HL-60/S4 treated with phorbol 12-myristate 13-acetate at 8.2 ng/mL for 4 days and 3 days (cell line): ENCODE measurements at regions not wholly inside any gene's neighbourhood (a gene's known extent, or its start where the extent isn't known, plus 50 kb on each side); places are given as distances from the start of the nearest gene placed in this dataset.

Experiments
- in situ Hi-C: fragments of 300-500 bp; cut with MboI; formaldehyde crosslinking; loops from 2 replicates; pipeline ENCODE4 v1.15.0; 2022; ENCODE audit warnings: low sequenced_read_pairs

GRCh38 chr6:169940481-169941271 lies 189.3 kb downstream of the ERMARD start:
- in situ Hi-C loops, result no loop called here

DNA sequence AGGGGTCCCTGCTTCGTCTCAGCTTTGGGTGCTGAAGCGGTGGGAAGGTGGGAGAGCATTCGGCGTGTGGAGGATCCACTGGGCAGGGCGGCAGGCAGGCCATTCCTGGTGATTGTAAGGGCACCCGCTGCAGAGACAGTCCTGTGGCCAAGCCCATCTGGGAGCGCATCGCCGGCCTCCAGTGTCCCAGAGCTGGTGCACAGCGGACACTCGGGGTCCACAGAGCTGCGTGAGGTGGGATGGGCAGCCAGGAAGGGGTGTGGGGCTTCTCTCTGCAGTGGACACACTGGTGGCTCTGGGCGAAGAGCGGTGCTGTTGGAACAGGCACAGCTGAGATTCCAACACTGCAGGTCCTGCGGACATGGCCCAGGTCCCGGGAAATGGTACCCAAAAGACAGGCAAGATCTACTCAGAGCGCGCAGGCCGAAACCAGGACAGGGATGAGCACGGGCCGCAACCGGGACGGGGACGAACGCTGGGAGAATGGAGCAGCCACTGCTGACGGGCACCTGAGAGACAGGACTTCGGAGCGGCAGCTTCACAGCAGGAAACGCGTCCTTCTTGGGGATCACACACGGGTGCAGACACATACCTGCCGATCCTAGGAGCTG lies 188.2 kb downstream of the ERMARD start:
- in situ Hi-C loops, result no loop called here

- in situ Hi-C loops, result no loop called here
These were observed 187.3 kb downstream of the ERMARD start for GRCh38 chr6:169938731-169939130.

DNA sequence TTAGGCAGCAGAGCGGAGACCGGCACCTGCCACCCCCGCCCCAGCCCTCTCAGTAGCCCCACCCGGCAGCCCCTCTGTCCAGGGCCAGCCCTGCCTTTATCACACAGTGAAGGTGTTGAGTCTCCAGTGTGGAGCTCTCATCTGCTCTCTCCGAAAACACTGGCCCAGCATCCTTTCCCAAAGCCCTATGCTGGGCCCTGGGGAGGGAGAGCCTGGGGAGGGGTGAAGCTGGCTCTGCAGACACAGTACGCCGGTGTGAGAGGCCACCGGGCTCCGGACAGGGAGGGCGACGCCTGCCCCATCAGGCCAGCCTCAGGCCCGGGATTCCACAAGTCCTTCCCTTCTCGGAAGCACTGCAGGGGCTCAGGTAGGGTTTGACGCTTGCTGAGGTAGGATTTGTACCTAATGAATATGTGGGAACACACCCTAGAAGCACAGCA lies 186.9 kb downstream of the ERMARD start:
- in situ Hi-C loops, result no loop called here

- in situ Hi-C loops, result no loop called here
These were observed 186.2 kb downstream of the ERMARD start for GRCh38 chr6:169937389-169938261.

- in situ Hi-C loops, result no loop called here
These were observed 185.0 kb downstream of the ERMARD start for GRCh38 chr6:169936355-169936975.

DNA sequence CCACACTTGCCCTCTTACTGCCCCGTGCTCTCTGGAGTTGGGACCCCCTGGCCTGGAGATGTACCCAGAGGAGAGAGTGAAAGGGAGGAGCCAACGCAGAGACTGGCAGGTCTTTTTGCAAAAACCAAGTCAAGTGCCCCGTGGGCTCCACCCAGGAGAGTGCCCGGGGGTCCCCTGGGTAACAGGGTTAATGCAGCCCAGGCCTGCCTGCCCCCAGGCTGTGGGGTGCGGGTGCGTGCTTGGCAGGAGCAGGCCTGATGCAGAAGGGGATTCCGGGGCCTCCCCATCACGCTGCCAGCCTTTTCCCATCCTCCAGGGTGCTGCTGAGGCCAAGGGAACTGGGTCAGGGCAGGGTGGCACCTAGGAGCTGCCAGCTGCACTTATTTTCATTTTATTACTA lies 184.4 kb downstream of the ERMARD start:
- in situ Hi-C loops, result no loop called here

- in situ Hi-C loops, result no loop called here
These were observed 183.9 kb downstream of the ERMARD start for GRCh38 chr6:169935348-169935718.

DNA sequence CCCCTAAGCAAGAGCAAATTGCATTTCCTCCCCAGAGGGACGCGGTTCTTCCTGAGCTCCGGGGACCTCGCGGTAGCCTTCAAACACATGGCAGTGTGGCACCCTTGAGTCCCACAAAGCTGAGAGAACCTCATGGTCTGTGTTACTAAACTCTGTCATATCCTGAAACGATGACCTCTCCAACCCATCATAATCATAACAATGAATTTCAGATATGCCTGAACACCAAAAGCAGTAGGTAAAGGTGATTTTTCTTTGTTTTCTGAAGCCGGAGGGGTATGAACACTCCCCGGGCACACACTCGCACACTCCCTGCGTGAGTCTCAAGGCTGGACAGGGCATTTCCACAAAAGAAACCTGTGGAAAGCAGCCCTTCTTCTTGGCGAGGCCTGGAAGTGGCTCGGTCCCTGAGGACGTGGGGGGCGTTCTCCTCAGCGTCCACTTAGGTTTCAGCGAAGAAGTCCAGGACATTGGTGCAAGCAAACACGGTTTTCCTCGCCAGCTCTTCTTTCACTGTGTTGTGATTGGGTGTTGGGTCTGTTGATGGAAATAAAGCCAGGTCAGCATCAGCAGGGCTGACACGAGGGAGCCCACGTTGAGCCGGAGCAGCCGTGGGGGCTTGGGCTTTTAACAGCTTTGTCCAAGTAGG lies 183.4 kb downstream of the ERMARD start:
- in situ Hi-C loops, result no loop called here

DNA sequence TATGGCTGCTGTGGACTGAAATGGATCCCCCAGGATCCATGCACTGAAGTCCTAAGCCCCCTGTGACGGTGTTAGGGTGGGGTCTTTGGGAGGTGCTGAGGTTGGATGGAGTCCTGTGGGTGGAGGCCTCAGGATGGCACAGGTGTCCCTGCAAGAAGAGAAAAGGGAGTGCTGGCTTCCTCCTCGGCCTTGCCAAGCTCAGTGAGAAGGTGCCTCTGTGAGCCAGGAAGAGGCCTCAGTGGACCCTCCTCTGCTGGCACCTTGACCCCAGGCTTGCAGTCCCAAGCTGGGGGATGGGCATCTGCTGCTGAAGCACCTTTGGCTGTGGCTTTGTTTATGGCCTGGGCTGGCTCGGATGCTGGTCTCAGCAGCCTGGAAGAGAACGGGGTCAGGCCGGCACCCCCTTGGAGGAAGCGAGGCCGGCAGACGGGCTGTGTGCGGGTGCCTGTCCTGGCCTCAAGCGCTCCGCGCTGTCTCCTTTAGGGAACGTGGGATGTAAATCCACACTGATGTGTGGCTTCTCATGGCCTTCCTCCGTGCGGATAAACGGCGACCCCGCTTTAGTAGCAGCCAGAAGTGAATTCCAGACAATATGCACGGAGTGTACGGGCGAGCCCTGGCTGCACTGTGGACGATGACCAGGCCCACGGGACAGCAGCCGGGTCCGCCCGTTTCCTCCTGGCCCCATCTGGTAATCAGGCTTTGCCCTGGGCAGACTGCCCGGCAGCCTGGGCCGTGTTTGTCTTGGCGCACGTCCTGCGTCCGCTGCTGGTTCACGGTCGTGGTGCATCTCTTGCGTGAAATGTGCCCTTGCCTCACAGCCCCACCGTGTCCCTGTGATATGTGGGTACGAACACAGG lies 182.6 kb downstream of the ERMARD start:
- in situ Hi-C loops, result no loop called here

DNA sequence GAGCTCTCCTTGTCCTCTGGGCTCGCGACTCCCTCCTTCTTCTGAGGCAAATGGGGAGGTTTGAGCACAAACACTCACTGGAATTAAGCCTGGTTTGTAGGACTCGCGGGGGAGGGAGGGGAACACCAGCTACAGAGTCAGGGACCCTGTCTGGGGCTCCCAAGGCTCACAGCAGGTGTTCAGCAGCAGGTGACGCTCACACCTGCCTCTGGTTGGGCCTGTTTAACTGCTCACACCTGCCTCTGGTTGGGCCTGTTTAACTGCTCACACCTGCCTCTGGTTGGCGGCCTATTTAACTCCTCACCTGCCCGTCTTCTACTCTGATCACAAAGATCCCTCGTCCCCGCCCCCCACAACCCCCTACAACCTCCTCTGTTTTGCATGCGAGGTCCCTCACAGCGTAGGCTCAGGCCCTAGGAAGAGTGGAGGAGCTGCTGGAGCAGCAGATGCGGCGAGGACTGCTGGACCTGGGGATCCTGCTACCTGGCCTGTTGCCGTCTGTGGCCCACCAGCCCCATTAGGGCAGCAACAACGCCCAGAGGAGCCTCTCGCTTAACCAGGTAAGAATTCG lies 181.9 kb downstream of the ERMARD start:
- in situ Hi-C loops, result no loop called here

GRCh38 chr6:169932491-169932890 lies 181.1 kb downstream of the ERMARD start:
- in situ Hi-C loops, result no loop called here

- in situ Hi-C loops, result no loop called here
These were observed 179.8 kb downstream of the ERMARD start for GRCh38 chr6:169931261-169931660.

DNA sequence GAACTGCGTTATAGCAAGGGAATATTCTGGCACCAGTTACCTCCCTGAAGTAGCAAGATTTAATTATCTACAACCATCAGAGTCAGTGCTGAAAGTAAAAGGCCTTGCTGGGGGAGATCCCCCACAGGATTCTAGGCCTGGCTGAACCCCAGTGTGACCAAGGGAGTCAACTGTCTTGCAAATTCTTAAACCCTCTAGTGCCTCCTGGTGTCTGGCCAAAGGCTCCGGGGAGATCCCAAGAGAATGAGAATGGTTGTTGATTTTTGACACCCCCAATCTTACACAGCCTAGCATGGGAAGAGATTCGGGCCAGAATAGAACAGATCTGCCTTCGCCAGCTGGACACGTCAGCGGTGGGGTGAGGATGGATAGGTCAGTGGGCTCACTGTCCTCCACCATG lies 179.4 kb downstream of the ERMARD start:
- in situ Hi-C loops, result no loop called here

- in situ Hi-C loops, result no loop called here
These were observed 176.3 kb downstream of the ERMARD start for GRCh38 chr6:169927711-169928110.

GRCh38 chr6:169926617-169927417 lies 175.4 kb downstream of the ERMARD start:
- in situ Hi-C loops, result no loop called here

DNA sequence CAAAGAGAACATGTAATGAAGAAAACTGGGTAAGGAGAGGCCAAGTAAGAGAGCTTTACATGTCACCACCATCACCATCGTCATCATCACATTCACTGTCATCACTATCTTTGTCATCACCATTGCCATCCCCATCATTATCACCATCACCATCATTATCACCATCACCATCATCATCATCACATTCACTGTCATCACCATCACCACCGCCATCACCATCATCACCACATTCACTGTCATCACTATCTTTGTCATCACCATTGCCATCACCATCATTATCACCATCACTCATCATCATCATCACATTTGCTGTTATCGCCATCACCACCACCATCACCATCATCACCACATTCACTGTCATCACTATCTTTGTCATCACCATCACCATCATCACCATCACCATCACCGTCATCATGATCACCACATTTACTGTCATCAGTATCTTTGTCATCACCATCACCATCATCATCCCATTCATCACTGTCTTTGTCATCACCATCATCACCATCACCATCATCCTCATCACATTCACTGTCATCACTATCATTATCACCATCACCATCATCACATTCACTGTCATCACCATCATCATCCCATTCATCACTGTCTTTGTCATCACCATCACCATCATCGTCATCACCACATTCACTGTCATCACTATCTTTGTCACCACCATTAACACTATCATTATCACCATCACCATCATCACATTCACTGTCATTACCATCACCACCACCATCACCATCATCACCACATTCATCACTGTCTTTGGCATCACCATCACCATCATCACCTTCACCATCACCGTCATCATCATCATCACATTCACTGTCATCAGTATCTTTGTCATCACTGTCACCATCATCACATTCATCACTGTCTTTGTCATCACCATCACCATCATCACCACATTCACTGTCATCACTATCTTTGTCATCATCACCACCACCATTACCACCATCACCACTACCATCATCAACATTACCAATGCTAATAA lies 172.3 kb downstream of the ERMARD start:
- in situ Hi-C loops, result no loop called here
